HFFc6 (cell line): ENCODE measurements at regions not wholly inside any gene's neighbourhood (a gene's known extent, or its start where the extent isn't known, plus 50 kb on each side); places are given as distances from the start of the nearest gene placed in this dataset.

Source experiments
- DNase-seq: peaks from one replicate; pipeline ENCODE4 v3.0.0-alpha.2; 2018
- H3K27ac Mint-ChIP-seq: 2 replicates; pipeline ENCODE4 v1.8.0; 2020; ENCODE audit warnings: mild to moderate bottlenecking, mixed read lengths
- H3K27me3 Mint-ChIP-seq: 2 replicates; pipeline ENCODE4 v1.8.0; 2021; ENCODE audit warnings: mild to moderate bottlenecking, moderate library complexity, mixed read lengths; ENCODE audit not compliant: insufficient read depth
- H3K36me3 Mint-ChIP-seq: 2 replicates; pipeline ENCODE4 v1.8.0; 2021; ENCODE audit warnings: low read depth, mixed read lengths
- H3K4me1 Mint-ChIP-seq: 2 replicates; pipeline ENCODE4 v1.8.0; 2020; ENCODE audit warnings: low read depth, mixed read lengths
- H3K4me3 Mint-ChIP-seq: 2 replicates; pipeline ENCODE4 v1.8.0; 2020; ENCODE audit warnings: mild to moderate bottlenecking, moderate library complexity, mixed read lengths
- H3K9me3 Mint-ChIP-seq: 2 replicates; pipeline ENCODE4 v1.8.0; 2020; ENCODE audit warnings: mild to moderate bottlenecking, mixed read lengths
- CTCF ChIP-seq: fragments of 200-600 bp; sonication (generic); IDR thresholded peaks from 2 replicates; pipeline ENCODE4 v1.5.0; 2021; ENCODE audit warnings: antibody characterized with exemption, mild to moderate bottlenecking

GRCh38 chr21:27418346-27418745, 451.5 kb upstream of the ADAMTS5 start:
- H3K4me3 Mint-ChIP-seq, result no peak overlapping the region

GRCh38 chr21:27412530-27412929, 445.6 kb upstream of the ADAMTS5 start:
- Mint-ChIP-seq H3K27me3 (no peaks in the 10 kb centered on the region), H3K27ac (no peak overlapping the region), H3K4me3 (no peak overlapping the region), H3K9me3 (no peaks in the 10 kb centered on the region), H3K4me1 (no peaks in the 10 kb centered on the region), H3K36me3 (no peaks in the 10 kb centered on the region)
- DNase-seq, result no peak
- TF ChIP-seq CTCF, result no peak

More at GRCh38 chr21:27418346-27418745, 451.5 kb upstream of the ADAMTS5 start:
- H3K27ac Mint-ChIP-seq, result no peak overlapping the region
- H3K9me3 Mint-ChIP-seq, result no peaks in the 10 kb centered on the region
- H3K27me3 Mint-ChIP-seq, result no peaks in the 10 kb centered on the region
- H3K4me1 Mint-ChIP-seq, result peaks cover 19% of the 10 kb centered on the region
- DNase-seq, result no peak
- no peaks in the 10 kb centered on the region for H3K36me3 Mint-ChIP-seq
- no peak for TF ChIP-seq CTCF

GRCh38 chr21:27408826-27409225, 441.9 kb upstream of the ADAMTS5 start:
- Mint-ChIP-seq H3K36me3 (no peaks in the 10 kb centered on the region), H3K27ac (no peak overlapping the region), H3K4me3 (no peak overlapping the region), H3K27me3 (no peaks in the 10 kb centered on the region), H3K9me3 (no peaks in the 10 kb centered on the region), H3K4me1 (peaks cover 13% of the 10 kb centered on the region; the same call in 1 of the 2 replicates)
- TF ChIP-seq CTCF, result no peak
- DNase-seq, result no peak

- H3K4me1 Mint-ChIP-seq, result peaks cover 13% of the 10 kb centered on the region; the same call in 1 of the 2 replicates
- no peak overlapping the region for H3K4me3 Mint-ChIP-seq
- H3K9me3 Mint-ChIP-seq, result no peaks in the 10 kb centered on the region
- no peak for DNase-seq
- H3K27me3 Mint-ChIP-seq, result no peaks in the 10 kb centered on the region
- TF ChIP-seq CTCF, result no peak
- H3K27ac Mint-ChIP-seq, result no peak overlapping the region
- H3K36me3 Mint-ChIP-seq, result no peaks in the 10 kb centered on the region
Observed at GRCh38 chr21:27407271-27407670, 440.4 kb upstream of the ADAMTS5 start.

GRCh38 chr21:27406300-27407009, 439.6 kb upstream of the ADAMTS5 start:
- no peak for TF ChIP-seq CTCF
- no peak overlapping the region for H3K4me3 Mint-ChIP-seq
- no peaks in the 10 kb centered on the region for H3K36me3 Mint-ChIP-seq
- peaks cover 13% of the 10 kb centered on the region; the same call in 1 of the 2 replicates for H3K4me1 Mint-ChIP-seq
- H3K9me3 Mint-ChIP-seq, result no peaks in the 10 kb centered on the region
- no peak for DNase-seq
- H3K27me3 Mint-ChIP-seq, result no peaks in the 10 kb centered on the region
- no peak overlapping the region for H3K27ac Mint-ChIP-seq
